H9 (cell line): ENCODE measurements at regions not wholly inside any gene's neighbourhood (a gene's known extent, or its start where the extent isn't known, plus 50 kb on each side); places are given as distances from the start of the nearest gene placed in this dataset.
A peak's percentile ranks its signal among the peaks of the same experiment; 100 is the strongest.

Experiments
- DNase-seq: peaks from one replicate; pipeline ENCODE4 v3.0.0-alpha.2; 2017
- H2AFZ ChIP-seq: one replicate; pipeline ENCODE4 v1.6.1; 2013; ENCODE audit warnings: mild to moderate bottlenecking, low read length, control low read depth, moderate library complexity
- H2AK5ac ChIP-seq: 2 replicates; pipeline ENCODE4 v1.6.1; 2013; ENCODE audit warnings: low read length, control low read depth, mixed read lengths; ENCODE audit not compliant: insufficient read length
- H2BK120ac ChIP-seq: one replicate; pipeline ENCODE4 v1.6.1; 2013; ENCODE audit warnings: low read depth, mild to moderate bottlenecking, low read length, control low read depth, inconsistent platforms; ENCODE audit not compliant: poor library complexity, severe bottlenecking
- H2BK12ac ChIP-seq: 2 replicates; pipeline ENCODE4 v1.6.1; 2013; ENCODE audit warnings: low read length, control low read depth, mixed read lengths, low read depth; ENCODE audit not compliant: insufficient read length
- H2BK15ac ChIP-seq: 2 replicates; pipeline ENCODE4 v1.6.1; 2013; ENCODE audit warnings: low read depth, low read length, control low read depth
- H2BK20ac ChIP-seq: one replicate; pipeline ENCODE4 v1.6.1; 2013; ENCODE audit warnings: low read depth, mild to moderate bottlenecking, low read length, control low read depth, inconsistent platforms; ENCODE audit not compliant: poor library complexity, severe bottlenecking
- H2BK5ac ChIP-seq: 2 replicates; pipeline ENCODE4 v1.6.1; 2013; ENCODE audit warnings: low read length, control low read depth, mixed read lengths; ENCODE audit not compliant: insufficient read length
- H3K14ac ChIP-seq: 2 replicates; pipeline ENCODE4 v1.6.1; 2013; ENCODE audit warnings: low read length, control low read depth; ENCODE audit not compliant: insufficient read depth
- H3K18ac ChIP-seq: 2 replicates; pipeline ENCODE4 v1.6.1; 2013; ENCODE audit warnings: low read depth, mild to moderate bottlenecking, mixed read lengths, low read length, control low read depth; ENCODE audit not compliant: insufficient read length
- H3K23ac ChIP-seq: 2 replicates; pipeline ENCODE4 v1.6.1; 2013; ENCODE audit warnings: low read length, control low read depth, mixed read lengths, low read depth; ENCODE audit not compliant: insufficient read length
- H3K23me2 ChIP-seq: 2 replicates; pipeline ENCODE4 v1.6.1; 2013; ENCODE audit warnings: low read depth, mild to moderate bottlenecking, mixed read lengths, low read length, control low read depth; ENCODE audit not compliant: insufficient read length, poor library complexity, severe bottlenecking
- H3K27ac ChIP-seq: 2 replicates; pipeline ENCODE4 v1.5.1; 2013; ENCODE audit warnings: low read length, control low read depth, mixed read lengths, low read depth; ENCODE audit not compliant: insufficient read length
- H3K27me3 ChIP-seq: 2 replicates; pipeline ENCODE4 v1.6.1; 2013; ENCODE audit warnings: low read length, control low read depth, inconsistent platforms; ENCODE audit not compliant: insufficient read depth
- H3K4ac ChIP-seq: 2 replicates; pipeline ENCODE4 v1.6.1; 2013; ENCODE audit warnings: low read depth, mild to moderate bottlenecking, control low read depth, inconsistent platforms, low read length, moderate library complexity
- H3K4me1 ChIP-seq: 2 replicates; pipeline ENCODE4 v1.6.1; 2013; ENCODE audit warnings: low read length, control low read depth, inconsistent platforms; ENCODE audit not compliant: insufficient read depth
- H3K4me2 ChIP-seq: 2 replicates; pipeline ENCODE4 v1.6.1; 2013; ENCODE audit warnings: low read length, control low read depth, mixed read lengths; ENCODE audit not compliant: insufficient read length, insufficient read depth
- H3K56ac ChIP-seq: 2 replicates; pipeline ENCODE4 v1.6.1; 2013; ENCODE audit warnings: low read depth, mild to moderate bottlenecking, mixed read lengths, low read length, control low read depth; ENCODE audit not compliant: insufficient read length
- H3K79me1 ChIP-seq: 2 replicates; pipeline ENCODE4 v1.6.1; 2013; ENCODE audit warnings: low read depth, mild to moderate bottlenecking, moderate library complexity, low read length, control low read depth, inconsistent platforms; ENCODE audit not compliant: insufficient read depth, poor library complexity, severe bottlenecking
- H3K79me2 ChIP-seq: 2 replicates; pipeline ENCODE4 v1.6.1; 2013; ENCODE audit warnings: low read length, control low read depth, inconsistent platforms; ENCODE audit not compliant: insufficient read depth
- H3K9ac ChIP-seq: 2 replicates; pipeline ENCODE4 v1.6.1; 2013; ENCODE audit warnings: low read length, control low read depth, mixed read lengths; ENCODE audit not compliant: insufficient read length; ENCODE audit errors: extremely low read depth
- H3K9me3 ChIP-seq: one replicate; pipeline ENCODE4 v1.6.1; 2013; ENCODE audit warnings: low read depth, low read length, inconsistent platforms; ENCODE audit not compliant: control insufficient read depth
- H3T11ph ChIP-seq: one replicate; pipeline ENCODE4 v1.6.1; 2013; ENCODE audit warnings: mild to moderate bottlenecking, low read length, control low read depth, inconsistent platforms
- H4K20me1 ChIP-seq: one replicate; pipeline ENCODE4 v1.6.1; 2013; ENCODE audit not compliant: control insufficient read depth, insufficient read length, insufficient read depth
- H4K5ac ChIP-seq: 2 replicates; pipeline ENCODE4 v1.6.1; 2013; ENCODE audit warnings: low read depth, mild to moderate bottlenecking, mixed read lengths, low read length, control low read depth; ENCODE audit not compliant: insufficient read length
- H4K8ac ChIP-seq: replicated peaks from 2 replicates; pipeline ENCODE4 v1.6.1; 2013; ENCODE audit warnings: low read length, control low read depth, mixed read lengths, low read depth; ENCODE audit not compliant: insufficient read length
- H4K91ac ChIP-seq: 2 replicates; pipeline ENCODE4 v1.6.1; 2013; ENCODE audit warnings: low read depth, mild to moderate bottlenecking, moderate library complexity, mixed read lengths, low read length, control low read depth; ENCODE audit not compliant: insufficient read length
- H3K27ac Mint-ChIP-seq, 3 experiments: 2 replicates in 2 of 3; 3 replicates in 1 of 3; pipeline ENCODE4 v1.8.0; 2020 to 2021; ENCODE audit warnings: mixed read lengths in 3 of 3, mild to moderate bottlenecking in 1 of 3, moderate library complexity in 1 of 3
- H3K27me3 Mint-ChIP-seq: 2 replicates; pipeline ENCODE4 v1.8.0; 2021; ENCODE audit warnings: low read depth, mild to moderate bottlenecking, moderate library complexity, mixed read lengths
- H3K36me3 Mint-ChIP-seq, 3 experiments: 2 replicates in 2 of 3; 3 replicates in 1 of 3; pipeline ENCODE4 v1.8.0; 2020 to 2021; ENCODE audit warnings: low read depth in 3 of 3, mixed read lengths in 3 of 3; ENCODE audit not compliant: insufficient read depth in 1 of 3
- H3K4me1 Mint-ChIP-seq, 2 experiments: 2 replicates each; pipeline ENCODE4 v1.8.0; 2020; ENCODE audit warnings: mixed read lengths in 2 of 2
- H3K4me3 Mint-ChIP-seq, 2 experiments: 2 replicates in 1 of 2; 3 replicates in 1 of 2; pipeline ENCODE4 v1.8.0; 2020 to 2021; ENCODE audit warnings: mild to moderate bottlenecking in 2 of 2, mixed read lengths in 2 of 2, moderate library complexity in 1 of 2
- H3K9me3 Mint-ChIP-seq, 2 experiments: 2 replicates in 1 of 2; 3 replicates in 1 of 2; pipeline ENCODE4 v1.8.0; 2020; ENCODE audit warnings: mild to moderate bottlenecking in 2 of 2, mixed read lengths in 2 of 2, moderate library complexity in 1 of 2
- WGBS: extraction: QIAGEN DNeasy Blood & Tissue Kit; methylation state at CpG from one replicate; pipeline ENCODE4 v1.1.7; 2013; ENCODE audit warnings: missing lambda C conversion rate, low lambda C conversion rate, mixed read lengths; ENCODE audit not compliant: insufficient read length; ENCODE audit errors: extremely low coverage; 5-methylcytosine and 5-hydroxymethylcytosine counted together
- TF ChIP-seq, protein P1 (sequence below): fragments of 200-600 bp; sonication (generic); conservative IDR thresholded peaks from 3 replicates; pipeline ENCODE4 v1.8.0; 2021; ENCODE audit warnings: antibody characterized with exemption, mild to moderate bottlenecking

DNA sequence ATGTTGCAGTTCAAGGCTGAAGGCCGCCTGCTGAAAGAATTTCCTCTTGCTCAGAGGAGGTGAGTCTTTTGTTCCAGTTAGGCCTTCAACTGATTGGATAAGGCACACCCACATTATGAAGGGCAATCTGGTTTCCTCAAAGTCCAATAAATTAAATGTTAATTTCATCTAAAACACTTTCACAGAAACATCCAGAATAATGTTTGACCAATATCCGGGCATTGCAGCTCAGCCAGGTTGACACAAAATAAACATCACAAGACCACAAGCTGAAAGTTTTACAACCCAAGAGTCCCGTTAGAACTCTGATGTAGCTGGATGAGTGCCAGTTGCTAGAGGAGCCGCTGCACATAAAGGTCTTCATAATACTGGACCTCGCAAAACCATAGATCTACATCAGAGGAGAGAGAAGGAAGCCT, 64.9 kb upstream of the EED start:
- Histone ChIP-seq H3K23ac (no peak overlapping the region), H4K8ac (no peak overlapping the region), H2AFZ (peak overlapping the region; percentile 32), H3K4ac (no peak overlapping the region), H3K9me3 (no peaks in the 10 kb centered on the region), H3K9ac (no peak overlapping the region), H3K4me1 (no peaks in the 10 kb centered on the region), H4K91ac (no peak overlapping the region), H3K27ac (no peak overlapping the region), H2BK20ac (no peak overlapping the region), H3K4me2 (no peak overlapping the region), H2AK5ac (no peak overlapping the region), H2BK120ac (no peak overlapping the region), H2BK15ac (no peak overlapping the region), H3K18ac (no peak overlapping the region), H3K27me3 (no peaks in the 10 kb centered on the region), H3T11ph (no peak overlapping the region), H3K79me1 (no peaks in the 10 kb centered on the region), H2BK5ac (no peak overlapping the region), H3K79me2 (no peaks in the 10 kb centered on the region), H3K14ac (no peak overlapping the region), H4K20me1 (no peaks in the 10 kb centered on the region), H3K23me2 (no peaks in the 10 kb centered on the region), H2BK12ac (no peak overlapping the region), H3K56ac (no peak overlapping the region), H4K5ac (no peak overlapping the region)
- no peak overlapping the region for H3K4me3 Mint-ChIP-seq
- TF ChIP-seq, protein P1, sequence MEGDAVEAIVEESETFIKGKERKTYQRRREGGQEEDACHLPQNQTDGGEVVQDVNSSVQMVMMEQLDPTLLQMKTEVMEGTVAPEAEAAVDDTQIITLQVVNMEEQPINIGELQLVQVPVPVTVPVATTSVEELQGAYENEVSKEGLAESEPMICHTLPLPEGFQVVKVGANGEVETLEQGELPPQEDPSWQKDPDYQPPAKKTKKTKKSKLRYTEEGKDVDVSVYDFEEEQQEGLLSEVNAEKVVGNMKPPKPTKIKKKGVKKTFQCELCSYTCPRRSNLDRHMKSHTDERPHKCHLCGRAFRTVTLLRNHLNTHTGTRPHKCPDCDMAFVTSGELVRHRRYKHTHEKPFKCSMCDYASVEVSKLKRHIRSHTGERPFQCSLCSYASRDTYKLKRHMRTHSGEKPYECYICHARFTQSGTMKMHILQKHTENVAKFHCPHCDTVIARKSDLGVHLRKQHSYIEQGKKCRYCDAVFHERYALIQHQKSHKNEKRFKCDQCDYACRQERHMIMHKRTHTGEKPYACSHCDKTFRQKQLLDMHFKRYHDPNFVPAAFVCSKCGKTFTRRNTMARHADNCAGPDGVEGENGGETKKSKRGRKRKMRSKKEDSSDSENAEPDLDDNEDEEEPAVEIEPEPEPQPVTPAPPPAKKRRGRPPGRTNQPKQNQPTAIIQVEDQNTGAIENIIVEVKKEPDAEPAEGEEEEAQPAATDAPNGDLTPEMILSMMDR, result no peak
- no peaks in the 10 kb centered on the region for H3K9me3 Mint-ChIP-seq
- no peaks in the 10 kb centered on the region for H3K4me1 Mint-ChIP-seq
- no CpG with 5 or more reads among the region's 5 CpGs for WGBS
- H3K36me3 Mint-ChIP-seq, result no peaks in the 10 kb centered on the region
- DNase-seq, result no peak
- H3K27me3 Mint-ChIP-seq, result no peaks in the 10 kb centered on the region; the same call in none of the 2 replicates
- no peak overlapping the region for H3K27ac Mint-ChIP-seq
